Small intestine (tissue), 7 donors: ENCODE measurements at regions not wholly inside any gene's neighbourhood (a gene's known extent, or its start where the extent isn't known, plus 50 kb on each side); places are given as distances from the start of the nearest gene placed in this dataset.
"Not testable (repeated sequence)": the region's sequence is repeated elsewhere in the genome, so short reads cannot be mapped to it uniquely, and the experiment has no call there.

Source experiments
- DNase-seq, 2 donors: peaks; one replicate each; pipeline versions ENCODE4 v3.0.0 to v3.0.0-alpha.2; 2013
- FAIRE-seq: peaks from 2 replicates; lab custom pipeline; 2012; peaks lifted over from hg19 to GRCh38; lab: Jason Lieb, UNC
- H3K27ac ChIP-seq, 3 donors: one replicate each; pipeline ENCODE4 v1.5.1; 2013; ENCODE audit warnings: low read length in 2 of 3, mild to moderate bottlenecking in 2 of 3, control low read depth in 1 of 3, inconsistent platforms in 1 of 3, low read depth in 1 of 3, moderate library complexity in 1 of 3
- H3K27me3 ChIP-seq, 3 donors: one replicate each; pipeline ENCODE4 v1.6.1; 2013; ENCODE audit warnings: low read length in 3 of 3, inconsistent platforms in 1 of 3; ENCODE audit not compliant: control insufficient read depth in 3 of 3, insufficient read depth in 3 of 3
- H3K36me3 ChIP-seq, 3 donors: one replicate each; pipeline ENCODE4 v1.6.1; 2013; ENCODE audit warnings: low read length in 3 of 3, inconsistent platforms in 1 of 3, low read depth in 1 of 3, mild to moderate bottlenecking in 1 of 3, moderate library complexity in 1 of 3; ENCODE audit not compliant: control insufficient read depth in 3 of 3, insufficient read depth in 2 of 3
- H3K4me1 ChIP-seq, 3 donors: one replicate each; pipeline ENCODE4 v1.6.1; 2013; ENCODE audit warnings: low read length in 2 of 3, inconsistent platforms in 1 of 3, low read depth in 1 of 3, mild to moderate bottlenecking in 1 of 3, moderate library complexity in 1 of 3; ENCODE audit not compliant: control insufficient read depth in 3 of 3, insufficient read depth in 2 of 3
- H3K4me3 ChIP-seq, 3 donors: one replicate each; pipeline ENCODE4 v1.5.1; 2013; ENCODE audit warnings: low read length in 3 of 3, control low read depth in 1 of 3, inconsistent platforms in 1 of 3, low read depth in 1 of 3, mild to moderate bottlenecking in 1 of 3, moderate library complexity in 1 of 3
- H3K9me3 ChIP-seq, 2 donors: one replicate each; pipeline ENCODE4 v1.6.1; 2013; ENCODE audit warnings: low read depth in 1 of 2, low read length in 1 of 2; ENCODE audit not compliant: control insufficient read depth in 2 of 2, insufficient read depth in 1 of 2
- WGBS, 3 donors: extraction: QIAGEN DNeasy Blood & Tissue Kit; methylation state at CpG; one replicate each; pipeline ENCODE4 v1.1.7; 2013; 5-methylcytosine and 5-hydroxymethylcytosine counted together
- donor health status: healthy with polysubstance abuse.
- donor health status: control.
- donor health status: control.
- donor health status: Bipolar disorder and iron deficiency.
- donor health status: healthy.

GRCh38 chr3:189375532-189375931, 203.8 kb downstream of the TPRG1 start:
- H3K36me3 ChIP-seq = no peaks in the 10 kb centered on the region
- peaks cover 0 to 4% of the 10 kb centered on the region in 2 donors for H3K9me3 ChIP-seq
- H3K27ac ChIP-seq = no peak overlapping the region
- H3K4me1 ChIP-seq = no peaks in the 10 kb centered on the region
- no peaks in the 10 kb centered on the region for H3K27me3 ChIP-seq
- DNase-seq (no peak), FAIRE-seq (no peak)
- WGBS, 3 donors = 83 to 87% (median 85%) methylated on average over 2 of the region's 2 CpGs
- no peak overlapping the region for H3K4me3 ChIP-seq

- H3K4me3 ChIP-seq = no peak overlapping the region
- FAIRE-seq (no peak), DNase-seq (no peak)
- peaks cover 0 to 7% of the 10 kb centered on the region in 2 donors for H3K9me3 ChIP-seq
- 56 to 87% (median 83%) methylated on average over 1 of the region's 1 CpG for WGBS, 3 donors
- H3K27me3 ChIP-seq = no peaks in the 10 kb centered on the region
- H3K27ac ChIP-seq = no peak overlapping the region
- no peaks in the 10 kb centered on the region for H3K36me3 ChIP-seq
- peaks cover 0 to 3% (median 0%) of the 10 kb centered on the region in 3 donors for H3K4me1 ChIP-seq
Measured at GRCh38 chr3:189383630-189384029, 211.9 kb downstream of the TPRG1 start.

- not testable (repeated sequence) for H3K27me3 ChIP-seq, H3K4me1 ChIP-seq, H3K36me3 ChIP-seq, H3K4me3 ChIP-seq, FAIRE-seq, H3K9me3 ChIP-seq, H3K27ac ChIP-seq, DNase-seq
- 56 to 93% (median 76%) methylated on average over 1 of the region's 1 CpG for WGBS, 3 donors
Measured at GRCh38 chr3:189385880-189386279, 214.1 kb downstream of the TPRG1 start.

GRCh38 chr3:189386739-189387138, 215.0 kb downstream of the TPRG1 start:
- peak; percentile 90 for FAIRE-seq

GRCh38 chr3:189389346-189389745, 217.6 kb downstream of the TPRG1 start:
- Histone ChIP-seq H3K9me3 (no peaks in the 10 kb centered on the region), H3K27ac (no peak overlapping the region), H3K4me1 (peaks cover 0 to 15% (median 6%) of the 10 kb centered on the region in 3 donors), H3K36me3 (no peaks in the 10 kb centered on the region), H3K27me3 (no peaks in the 10 kb centered on the region), H3K4me3 (no peak overlapping the region)
- FAIRE-seq (no peak), DNase-seq (no peak)
- 91 to 98% (median 91%) methylated on average over 4 of the region's 4 CpGs for WGBS, 3 donors

More at GRCh38 chr3:189386739-189387138, 215.0 kb downstream of the TPRG1 start:
- Histone ChIP-seq H3K4me3 (no peak overlapping the region), H3K4me1 (peaks cover 0 to 3% (median 0%) of the 10 kb centered on the region in 3 donors), H3K27ac (no peak overlapping the region), H3K9me3 (peaks cover 0 to 7% of the 10 kb centered on the region in 2 donors), H3K36me3 (no peaks in the 10 kb centered on the region), H3K27me3 (no peaks in the 10 kb centered on the region)
- DNase-seq = no peak
- WGBS, 3 donors = 32 to 59% (median 40%) methylated on average over 3 of the region's 3 CpGs

GRCh38 chr3:189393598-189393997, 221.8 kb downstream of the TPRG1 start:
- no peaks in the 10 kb centered on the region for H3K27me3 ChIP-seq
- no peak for FAIRE-seq
- H3K27ac ChIP-seq = peak overlapping the region; percentile 61 to 92 (median 89)
- no peak overlapping the region for H3K4me3 ChIP-seq
- H3K4me1 ChIP-seq = peaks cover 4 to 15% (median 6%) of the 10 kb centered on the region in 3 donors
- H3K9me3 ChIP-seq = no peaks in the 10 kb centered on the region
- peak; percentile 66 to 88 for DNase-seq
- 50 to 82% (median 61%) methylated on average over 5 of the region's 5 CpGs for WGBS, 3 donors
- H3K36me3 ChIP-seq = no peaks in the 10 kb centered on the region

- peak overlapping the region in 1 of 3 donors; percentile 5 for H3K27ac ChIP-seq
- no peak for FAIRE-seq
Measured at GRCh38 chr3:189394599-189395121, 222.9 kb downstream of the TPRG1 start.

GRCh38 chr3:189395825-189396224, 224.1 kb downstream of the TPRG1 start:
- Histone ChIP-seq H3K27ac (no peak overlapping the region), H3K36me3 (no peaks in the 10 kb centered on the region), H3K27me3 (no peaks in the 10 kb centered on the region), H3K4me1 (peaks cover 4 to 15% (median 6%) of the 10 kb centered on the region in 3 donors), H3K4me3 (no peak overlapping the region), H3K9me3 (no peaks in the 10 kb centered on the region)
- FAIRE-seq = no peak
- no peak for DNase-seq
- 81 to 96% (median 83%) methylated on average over 3 of the region's 3 CpGs for WGBS, 3 donors

More at GRCh38 chr3:189394599-189395121, 222.9 kb downstream of the TPRG1 start:
- H3K9me3 ChIP-seq = no peaks in the 10 kb centered on the region
- H3K4me1 ChIP-seq = peaks cover 4 to 15% (median 6%) of the 10 kb centered on the region in 3 donors
- H3K36me3 ChIP-seq = no peaks in the 10 kb centered on the region
- DNase-seq = no peak
- no peak overlapping the region for H3K4me3 ChIP-seq
- H3K27me3 ChIP-seq = no peaks in the 10 kb centered on the region
- 28 to 45% (median 28%) methylated on average over 7 of the region's 7 CpGs for WGBS, 3 donors

GRCh38 chr3:189398656-189399055, 226.9 kb downstream of the TPRG1 start:
- H3K27ac ChIP-seq = no peak overlapping the region
- DNase-seq (no peak), FAIRE-seq (no peak)
- H3K9me3 ChIP-seq = no peaks in the 10 kb centered on the region
- H3K4me3 ChIP-seq = no peak overlapping the region
- peaks cover 0 to 4% (median 0%) of the 10 kb centered on the region in 3 donors for H3K4me1 ChIP-seq
- 91 to 94% (median 92%) methylated on average over 2 of the region's 2 CpGs for WGBS, 3 donors
- H3K36me3 ChIP-seq = no peaks in the 10 kb centered on the region
- H3K27me3 ChIP-seq = no peaks in the 10 kb centered on the region
